ENCODE measurements at regions not wholly inside any gene's neighbourhood (a gene's known extent, or its start where the extent isn't known, plus 50 kb on each side); places are given as distances from the start of the nearest gene placed in this dataset.

- TF ChIP-seq POLR2AphosphoS5 (IDR thresholded peaks at IDR 0.05) (no peak), POLR2A (IDR thresholded peaks at IDR 0.05) (no peak), CTCF (IDR thresholded peaks at IDR 0.05) (no peak)
These were observed 53.2 kb upstream of the ARL4C start for GRCh38 chr2:234550056-234550455.
